Left cardiac atrium (tissue), 4 donors: ENCODE measurements at regions not wholly inside any gene's neighbourhood (a gene's known extent, or its start where the extent isn't known, plus 50 kb on each side); places are given as distances from the start of the nearest gene placed in this dataset.

Experiments used
- ATAC-seq, 2 donors: fragments of 200-7000 bp; cut with Tn5 transposase; one replicate each; pipeline ENCODE4 v1.9.1; 2020; ENCODE audit warnings: mild to moderate bottlenecking in 2 of 2, moderate library complexity in 2 of 2
- DNase-seq: peaks from one replicate; pipeline ENCODE4 v3.0.0-alpha.2; 2020
- intact Hi-C, 2 donors: fragments of 100-400 bp; cut with DNase I; formaldehyde crosslinking; loops; one replicate each; pipeline versions ENCODE4 v1.14.1 to v1.15.1; 2022 to 2023
- donor health status: DM: no; HTN: yes; CAD: no.
- donor health status: DM: no; HTN: yes; CAD: no; lungs with severe emphysema.
- donor health status: DM: yes; HTN: yes; CAD: no.
- donor health status: Dilated cardiomyopathy.

DNA sequence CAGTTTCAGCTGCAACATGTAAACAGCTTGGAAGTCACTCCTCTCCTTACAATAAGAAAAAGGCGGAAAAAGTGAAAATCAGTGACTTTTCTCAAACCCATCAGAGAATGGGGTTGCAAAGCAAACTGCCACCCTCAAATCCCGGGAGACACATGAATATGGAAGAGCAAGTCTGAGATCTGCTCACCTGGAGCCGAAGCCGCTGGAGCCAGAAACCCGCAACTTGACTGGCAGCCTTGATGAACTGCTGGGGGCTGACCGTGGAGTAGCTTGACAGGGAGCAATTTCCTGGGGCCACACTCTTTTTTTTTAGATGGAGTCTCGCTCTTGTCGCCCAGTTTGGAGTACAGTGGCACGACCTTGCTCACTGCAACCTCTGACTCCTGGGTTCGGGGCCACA, 208.2 kb downstream of the KIF26A start:
- DNase-seq (no peak), ATAC-seq (no peak)
- intact Hi-C loops: no loop called here

GRCh38 chr14:104348741-104349140, 210.4 kb downstream of the KIF26A start:
- intact Hi-C loops: no loop called here
- ATAC-seq (no peak), DNase-seq (no peak)

- ATAC-seq (no peak), DNase-seq (no peak)
- intact Hi-C loops: no loop called here
Measured at GRCh38 chr14:104349950-104350349, 211.6 kb downstream of the KIF26A start.

GRCh38 chr14:104350463-104351185, 212.2 kb downstream of the KIF26A start:
- intact Hi-C loops: no loop called here
- no peak for ATAC-seq
- DNase-seq: no peak

GRCh38 chr14:104351849-104352492, 213.6 kb downstream of the KIF26A start:
- intact Hi-C loops: no loop called here
- ATAC-seq (no peak), DNase-seq (no peak)

- intact Hi-C loops: no loop called here
- DNase-seq (no peak), ATAC-seq (no peak)
Measured at GRCh38 chr14:104352493-104353220, 214.3 kb downstream of the KIF26A start.

- no peak for DNase-seq
- intact Hi-C loops: no loop called here
- no peak for ATAC-seq
Measured at GRCh38 chr14:104353221-104353920, 215.0 kb downstream of the KIF26A start.

GRCh38 chr14:104353921-104354701, 215.7 kb downstream of the KIF26A start:
- ATAC-seq (peak; percentile 47 to 51), DNase-seq (peak; percentile 73)
- intact Hi-C loops: no loop called here

GRCh38 chr14:104355101-104356019, 217.0 kb downstream of the KIF26A start:
- peak; percentile 18 for DNase-seq
- intact Hi-C loops: no loop called here
- no peak for ATAC-seq

DNA sequence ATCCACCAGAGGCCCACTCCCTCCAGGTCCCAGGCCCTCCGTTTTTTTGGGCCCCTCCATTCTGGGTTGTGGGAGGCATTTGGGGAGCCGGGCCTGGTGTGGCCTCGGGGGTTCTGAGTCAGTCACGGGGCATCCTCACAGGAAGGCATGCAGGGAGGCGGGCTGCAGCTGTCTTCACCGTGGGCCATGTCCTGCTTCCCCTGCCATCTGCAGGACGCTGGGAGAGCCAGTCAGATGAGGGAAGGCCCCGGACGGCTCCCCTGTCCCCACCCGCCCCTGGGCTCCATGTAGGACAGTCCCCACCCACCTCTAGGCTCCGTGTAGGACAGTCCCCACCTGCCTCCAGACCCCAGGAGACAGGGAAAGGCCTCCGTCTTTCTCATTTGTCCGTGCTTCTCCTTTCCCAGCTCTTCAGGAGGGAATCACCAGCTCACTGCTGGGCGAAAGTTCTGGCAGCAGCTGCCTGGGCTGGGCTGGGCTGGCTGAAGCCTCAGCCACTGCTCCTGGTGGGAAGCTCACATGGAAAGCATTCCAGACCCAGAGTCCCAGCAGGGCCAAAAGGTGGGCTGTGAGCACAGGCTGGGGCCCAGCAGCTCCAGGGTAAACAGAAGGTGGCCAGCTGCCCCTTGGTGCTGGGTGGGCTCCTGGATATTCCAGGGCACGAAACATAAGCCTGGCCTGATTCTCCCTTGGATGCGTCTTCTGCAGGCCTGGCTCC, 217.8 kb downstream of the KIF26A start:
- ATAC-seq (no peak), DNase-seq (peak; percentile 17)
- intact Hi-C loops: no loop called here

DNA sequence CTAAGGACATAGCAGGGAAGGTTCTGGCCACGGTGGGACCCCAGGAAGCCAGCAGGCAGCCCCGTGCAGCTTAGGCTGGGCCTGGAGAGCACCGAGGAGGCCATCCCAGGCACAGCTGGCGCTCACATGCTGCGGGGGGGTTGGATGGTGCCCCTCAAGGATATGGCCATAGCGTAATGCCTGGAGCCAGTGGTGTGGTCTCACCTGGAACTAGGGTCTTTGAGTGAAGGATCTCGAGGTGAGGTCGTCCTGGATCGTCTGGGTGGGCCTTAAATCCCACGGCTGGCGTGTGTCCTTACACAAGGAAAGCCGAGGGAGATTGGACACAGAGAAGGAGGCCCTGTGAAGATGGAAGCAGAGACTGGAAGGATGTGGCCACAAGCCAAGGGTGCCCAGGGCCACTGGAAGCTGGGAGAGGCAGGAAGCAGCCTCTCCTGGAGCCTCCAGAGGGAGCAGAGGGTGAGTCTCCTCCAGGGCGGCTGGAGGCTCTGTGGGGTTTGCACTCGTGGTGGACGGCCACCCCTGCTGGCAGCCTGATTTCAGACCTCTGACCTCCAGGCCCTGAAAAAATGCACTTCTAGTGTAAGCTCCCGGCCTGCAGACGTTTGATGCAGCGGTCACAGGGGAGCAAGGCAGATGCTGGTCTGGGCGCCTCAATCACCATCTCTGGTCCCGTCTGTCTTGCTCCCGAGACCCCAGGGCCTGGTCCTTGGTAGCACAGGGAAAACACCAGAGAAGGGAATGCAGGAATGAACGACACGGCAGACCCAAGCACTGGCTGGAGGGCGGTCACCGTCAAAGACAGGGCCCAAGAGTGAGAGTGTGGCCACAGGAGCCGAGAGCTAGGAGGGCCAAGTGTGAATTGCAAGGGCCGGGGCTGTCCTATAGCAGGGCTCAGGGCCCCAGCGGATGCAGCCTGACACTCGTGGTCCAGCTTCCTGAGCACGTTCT, 218.6 kb downstream of the KIF26A start:
- intact Hi-C loops: no loop called here
- DNase-seq (no peak), ATAC-seq (no peak)

DNA sequence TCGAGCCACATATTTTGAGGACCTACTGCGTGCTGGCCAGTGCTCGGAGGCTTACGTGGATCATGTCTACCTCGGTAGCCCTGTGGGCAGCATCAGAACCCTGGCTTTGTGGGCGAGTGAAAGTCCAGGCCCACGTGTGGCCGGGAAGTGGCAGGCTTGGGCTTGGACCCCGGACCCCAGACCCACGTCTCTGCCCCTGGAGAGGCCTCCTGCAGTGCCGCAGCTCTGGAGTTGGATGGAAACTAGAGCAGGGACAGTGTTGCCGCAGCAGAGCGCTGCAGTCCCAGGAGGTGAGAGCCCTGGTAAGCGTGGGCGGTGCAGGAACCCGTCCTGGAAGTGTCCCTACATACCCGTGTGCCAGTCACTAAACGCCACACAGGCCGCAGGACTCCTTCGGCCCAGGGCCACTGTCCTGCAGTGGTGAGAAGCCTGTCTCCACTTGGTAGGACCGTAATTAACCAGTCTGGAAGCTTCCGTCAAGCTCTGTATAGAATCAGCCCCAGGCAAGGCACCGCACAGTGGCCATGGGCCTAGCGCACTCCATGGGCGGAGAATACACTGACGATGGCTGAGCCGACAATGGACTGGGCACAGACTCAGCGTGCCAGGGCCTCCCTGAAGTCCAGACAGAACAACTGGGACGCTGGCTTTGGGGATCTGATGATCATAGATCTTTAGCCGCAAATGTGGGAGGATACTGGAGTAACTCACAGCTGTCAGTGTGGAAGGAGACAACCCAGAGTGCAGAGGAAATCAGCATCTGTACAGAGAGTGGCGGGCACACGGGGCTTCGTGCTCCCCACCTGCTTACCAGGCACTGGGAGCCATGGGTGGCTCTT, 219.5 kb downstream of the KIF26A start:
- DNase-seq: no peak
- ATAC-seq: no peak
- intact Hi-C loops: no loop called here

DNA sequence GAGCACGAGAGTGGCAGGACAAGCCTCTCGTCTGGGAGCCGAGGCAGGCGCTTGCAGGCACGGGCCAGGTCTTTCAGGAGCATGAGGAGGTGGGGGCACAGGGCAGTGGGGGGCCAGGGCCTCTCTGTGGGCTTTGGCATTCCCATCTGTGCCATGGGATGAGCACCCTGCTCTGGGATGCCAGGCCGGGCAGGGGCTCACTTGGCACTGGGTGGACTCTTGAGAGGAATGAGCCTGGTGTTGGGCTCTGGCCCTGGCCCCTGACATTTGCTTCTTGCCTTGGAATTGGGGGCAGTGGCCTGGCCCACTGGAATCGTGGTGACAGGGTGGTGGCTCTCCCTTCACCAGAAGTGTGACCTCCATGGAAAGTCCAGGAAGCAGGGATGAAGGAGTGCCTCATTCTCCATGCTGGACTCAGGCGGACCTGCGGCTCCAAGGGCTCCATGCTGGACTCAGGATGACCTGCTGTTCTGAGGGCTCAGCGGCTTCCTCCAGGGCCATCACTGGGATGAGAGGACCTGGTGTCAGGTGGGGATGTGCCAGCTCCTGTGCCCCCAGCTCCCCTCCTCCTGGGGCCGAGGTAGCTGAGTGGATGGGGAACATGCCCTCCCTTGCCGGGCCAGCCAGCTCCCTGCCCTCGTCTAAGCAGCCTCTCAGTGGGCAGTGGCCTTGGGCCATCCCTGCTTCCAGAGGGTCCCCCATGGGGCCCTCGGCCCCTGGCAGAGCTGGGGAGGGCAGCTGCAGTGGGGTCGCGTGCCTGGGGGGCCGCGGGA, 220.3 kb downstream of the KIF26A start:
- ATAC-seq (no peak), DNase-seq (no peak)
- intact Hi-C loops: no loop called here

GRCh38 chr14:104359301-104359968, 220.1 kb upstream of the C14orf180 start:
- DNase-seq: no peak
- intact Hi-C loops: no loop called here

More at GRCh38 chr14:104359301-104359968, 220.1 kb upstream of the C14orf180 start:
- ATAC-seq: no peak
